Muscle of back (tissue), 3 donors: ENCODE measurements at regions not wholly inside any gene's neighbourhood (a gene's known extent, or its start where the extent isn't known, plus 50 kb on each side); places are given as distances from the start of the nearest gene placed in this dataset.

Source experiments
- DNase-seq, 3 donors: peaks; one replicate each; pipeline versions ENCODE4 v3.0.0 to v3.0.0-alpha.2; 2013

- DNase-seq = no peak
Observed at GRCh38 chr10:94085766-94086437, 92.2 kb downstream of the PLCE1 start.

GRCh38 chr10:94088926-94089381, 95.2 kb downstream of the PLCE1 start:
- DNase-seq = peak in 2 of 3 donors; percentile 40 to 75

- no peak for DNase-seq
Observed at GRCh38 chr10:94091649-94092048, 97.9 kb downstream of the PLCE1 start.

- peak in 1 of 3 donors; percentile 41 for DNase-seq
Observed at GRCh38 chr10:94092848-94093247, 99.1 kb downstream of the PLCE1 start.

GRCh38 chr10:94093286-94093905, 99.7 kb downstream of the PLCE1 start:
- no peak for DNase-seq

- no peak for DNase-seq
Observed at GRCh38 chr10:94094540-94094939, 100.8 kb downstream of the PLCE1 start.

- no peak for DNase-seq
Observed at GRCh38 chr10:94097656-94098055, 103.9 kb downstream of the PLCE1 start.

- no peak for DNase-seq
Observed at GRCh38 chr10:94098896-94099295, 105.2 kb downstream of the PLCE1 start.

- DNase-seq = no peak
Observed at GRCh38 chr10:94101894-94102293, 108.2 kb downstream of the PLCE1 start.

- no peak for DNase-seq
Observed at GRCh38 chr10:94102436-94102835, 108.7 kb downstream of the PLCE1 start.

- no peak for DNase-seq
Observed at GRCh38 chr10:94103192-94103591, 109.5 kb downstream of the PLCE1 start.

GRCh38 chr10:94103801-94104221, 110.1 kb downstream of the PLCE1 start:
- peak; percentile 76 to 93 (median 77) for DNase-seq

- DNase-seq = peak in 2 of 3 donors; percentile 25 to 71
Observed at GRCh38 chr10:94104316-94105000, 110.7 kb downstream of the PLCE1 start.

GRCh38 chr10:94105226-94105625, 111.5 kb downstream of the PLCE1 start:
- DNase-seq = no peak

GRCh38 chr10:94107191-94107590, 113.5 kb downstream of the PLCE1 start:
- DNase-seq = no peak

- peak in 1 of 3 donors; percentile 50 for DNase-seq
Observed at GRCh38 chr10:94108200-94108599, 114.5 kb downstream of the PLCE1 start.

- DNase-seq = no peak
Observed at GRCh38 chr10:94111367-94111766, 117.6 kb downstream of the PLCE1 start.

GRCh38 chr10:94112321-94112720, 118.6 kb downstream of the PLCE1 start:
- no peak for DNase-seq

GRCh38 chr10:94115725-94116124, 122.0 kb downstream of the PLCE1 start:
- no peak for DNase-seq

GRCh38 chr10:94116848-94117247, 123.1 kb downstream of the PLCE1 start:
- DNase-seq = no peak

GRCh38 chr10:94122211-94122610, 128.5 kb downstream of the PLCE1 start:
- peak in 1 of 3 donors; percentile 13 for DNase-seq

- peak; percentile 27 to 83 (median 59) for DNase-seq
Observed at GRCh38 chr10:94123258-94123995, 129.7 kb downstream of the PLCE1 start.
